ENCODE measurements at regions not wholly inside any gene's neighbourhood (a gene's known extent, or its start where the extent isn't known, plus 50 kb on each side); places are given as distances from the start of the nearest gene placed in this dataset.

DNA sequence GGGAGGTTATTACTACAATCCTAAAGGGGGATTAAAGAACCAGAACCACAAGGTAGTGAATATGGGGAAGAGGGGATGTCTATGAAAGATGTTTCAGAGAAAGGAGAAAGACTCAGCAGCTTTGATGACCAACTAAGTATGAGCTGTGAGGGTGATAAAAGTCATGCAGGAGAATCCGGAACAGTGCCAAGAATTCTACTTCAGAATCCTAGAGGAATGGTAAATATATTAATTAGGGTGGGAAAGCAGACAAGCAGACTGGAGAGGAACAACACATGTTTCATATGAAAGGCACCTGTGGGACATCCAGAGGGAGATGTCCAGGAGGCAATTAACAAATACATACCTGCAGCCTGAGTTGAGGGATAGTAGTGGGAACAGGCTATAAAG, 642.2 kb upstream of the DIPK2B start:
- TF ChIP-seq, protein P1, sequence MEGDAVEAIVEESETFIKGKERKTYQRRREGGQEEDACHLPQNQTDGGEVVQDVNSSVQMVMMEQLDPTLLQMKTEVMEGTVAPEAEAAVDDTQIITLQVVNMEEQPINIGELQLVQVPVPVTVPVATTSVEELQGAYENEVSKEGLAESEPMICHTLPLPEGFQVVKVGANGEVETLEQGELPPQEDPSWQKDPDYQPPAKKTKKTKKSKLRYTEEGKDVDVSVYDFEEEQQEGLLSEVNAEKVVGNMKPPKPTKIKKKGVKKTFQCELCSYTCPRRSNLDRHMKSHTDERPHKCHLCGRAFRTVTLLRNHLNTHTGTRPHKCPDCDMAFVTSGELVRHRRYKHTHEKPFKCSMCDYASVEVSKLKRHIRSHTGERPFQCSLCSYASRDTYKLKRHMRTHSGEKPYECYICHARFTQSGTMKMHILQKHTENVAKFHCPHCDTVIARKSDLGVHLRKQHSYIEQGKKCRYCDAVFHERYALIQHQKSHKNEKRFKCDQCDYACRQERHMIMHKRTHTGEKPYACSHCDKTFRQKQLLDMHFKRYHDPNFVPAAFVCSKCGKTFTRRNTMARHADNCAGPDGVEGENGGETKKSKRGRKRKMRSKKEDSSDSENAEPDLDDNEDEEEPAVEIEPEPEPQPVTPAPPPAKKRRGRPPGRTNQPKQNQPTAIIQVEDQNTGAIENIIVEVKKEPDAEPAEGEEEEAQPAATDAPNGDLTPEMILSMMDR (IDR thresholded peaks at IDR 0.05; ENCODE audit: low read length): no peak
- TF ChIP-seq EZH2 (IDR thresholded peaks at IDR 0.05; ENCODE audit: borderline replicate concordance, low read length): no peak

Data from OCI-LY1 (cell line).